HG03378 (cell line): ENCODE measurements at regions not wholly inside any gene's neighbourhood (a gene's known extent, or its start where the extent isn't known, plus 50 kb on each side); places are given as distances from the start of the nearest gene placed in this dataset.
"Not testable (repeated sequence)": the region's sequence is repeated elsewhere in the genome, so short reads cannot be mapped to it uniquely, and the experiment has no call there.

Experiments
- ATAC-seq: cut with Tn5 transposase; IDR thresholded peaks from one replicate; pipeline ENCODE4 v1.9.1; 2021; ENCODE audit warnings: mild to moderate bottlenecking, moderate library complexity; ENCODE audit not compliant: unreplicated experiment

- no peak for ATAC-seq
Observed at GRCh38 chr5:108696951-108697715, 50.6 kb upstream of the FER start.

GRCh38 chr5:108696407-108696806 lies 51.3 kb upstream of the FER start:
- no peak for ATAC-seq

- ATAC-seq = no peak
Observed at GRCh38 chr5:108688485-108688884, 59.2 kb upstream of the FER start.

GRCh38 chr5:108687595-108688200 lies 60.0 kb upstream of the FER start:
- no peak for ATAC-seq

GRCh38 chr5:108686676-108687075 lies 61.0 kb upstream of the FER start:
- ATAC-seq = no peak

- not testable (repeated sequence) for ATAC-seq
Observed at GRCh38 chr5:108685448-108686216, 62.1 kb upstream of the FER start.

GRCh38 chr5:108681079-108681921 lies 66.4 kb upstream of the FER start:
- peak; percentile 95 for ATAC-seq

- ATAC-seq = no peak
Observed at GRCh38 chr5:108678091-108678490, 69.6 kb upstream of the FER start.

- no peak for ATAC-seq
Observed at GRCh38 chr5:108675736-108676135, 72.0 kb upstream of the FER start.

GRCh38 chr5:108672639-108673038 lies 75.1 kb upstream of the FER start:
- ATAC-seq = no peak

GRCh38 chr5:108670591-108671289 lies 77.0 kb upstream of the FER start:
- ATAC-seq = no peak

GRCh38 chr5:108669462-108669861 lies 78.2 kb upstream of the FER start:
- ATAC-seq = no peak

GRCh38 chr5:108661590-108662219 lies 86.0 kb upstream of the FER start:
- ATAC-seq = no peak

GRCh38 chr5:108661024-108661423 lies 86.7 kb upstream of the FER start:
- no peak for ATAC-seq

- no peak for ATAC-seq
Observed at GRCh38 chr5:108660291-108660690, 87.4 kb upstream of the FER start.

GRCh38 chr5:108659531-108659930 lies 88.2 kb upstream of the FER start:
- ATAC-seq = no peak

- no peak for ATAC-seq
Observed at GRCh38 chr5:108655750-108656450, 91.8 kb upstream of the FER start.

GRCh38 chr5:108654051-108654450 lies 93.6 kb upstream of the FER start:
- ATAC-seq = no peak

- no peak for ATAC-seq
Observed at GRCh38 chr5:108653201-108653600, 94.5 kb upstream of the FER start.
